ENCODE measurements at regions not wholly inside any gene's neighbourhood (a gene's known extent, or its start where the extent isn't known, plus 50 kb on each side); places are given as distances from the start of the nearest gene placed in this dataset.

DNA sequence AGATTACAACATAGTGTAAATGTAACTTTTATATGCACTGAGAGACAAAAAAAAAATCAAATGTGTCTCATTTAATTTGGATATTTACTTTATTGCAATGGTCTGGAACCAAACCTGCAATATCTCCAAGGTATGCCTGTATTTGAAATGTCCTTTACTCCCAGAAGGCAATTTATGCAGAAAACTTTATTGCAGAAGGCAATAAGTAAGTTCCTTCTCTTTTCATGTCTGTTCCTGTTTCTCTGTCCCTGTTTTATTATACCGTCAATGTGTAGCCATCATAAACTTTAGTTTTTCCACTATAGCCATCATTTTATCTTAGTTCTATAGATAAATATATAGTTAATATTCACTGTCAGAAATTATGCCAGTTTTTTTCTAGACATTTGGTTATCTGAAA, 513.1 kb upstream of the FAM98A start:
- H3K4me3 ChIP-seq (ENCODE audit: low read depth, low read length) = no peak overlapping the region
- TF ChIP-seq, protein P1, sequence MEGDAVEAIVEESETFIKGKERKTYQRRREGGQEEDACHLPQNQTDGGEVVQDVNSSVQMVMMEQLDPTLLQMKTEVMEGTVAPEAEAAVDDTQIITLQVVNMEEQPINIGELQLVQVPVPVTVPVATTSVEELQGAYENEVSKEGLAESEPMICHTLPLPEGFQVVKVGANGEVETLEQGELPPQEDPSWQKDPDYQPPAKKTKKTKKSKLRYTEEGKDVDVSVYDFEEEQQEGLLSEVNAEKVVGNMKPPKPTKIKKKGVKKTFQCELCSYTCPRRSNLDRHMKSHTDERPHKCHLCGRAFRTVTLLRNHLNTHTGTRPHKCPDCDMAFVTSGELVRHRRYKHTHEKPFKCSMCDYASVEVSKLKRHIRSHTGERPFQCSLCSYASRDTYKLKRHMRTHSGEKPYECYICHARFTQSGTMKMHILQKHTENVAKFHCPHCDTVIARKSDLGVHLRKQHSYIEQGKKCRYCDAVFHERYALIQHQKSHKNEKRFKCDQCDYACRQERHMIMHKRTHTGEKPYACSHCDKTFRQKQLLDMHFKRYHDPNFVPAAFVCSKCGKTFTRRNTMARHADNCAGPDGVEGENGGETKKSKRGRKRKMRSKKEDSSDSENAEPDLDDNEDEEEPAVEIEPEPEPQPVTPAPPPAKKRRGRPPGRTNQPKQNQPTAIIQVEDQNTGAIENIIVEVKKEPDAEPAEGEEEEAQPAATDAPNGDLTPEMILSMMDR (IDR thresholded peaks at IDR 0.05; ENCODE audit: low read depth, low read length) = no peak

DNA sequence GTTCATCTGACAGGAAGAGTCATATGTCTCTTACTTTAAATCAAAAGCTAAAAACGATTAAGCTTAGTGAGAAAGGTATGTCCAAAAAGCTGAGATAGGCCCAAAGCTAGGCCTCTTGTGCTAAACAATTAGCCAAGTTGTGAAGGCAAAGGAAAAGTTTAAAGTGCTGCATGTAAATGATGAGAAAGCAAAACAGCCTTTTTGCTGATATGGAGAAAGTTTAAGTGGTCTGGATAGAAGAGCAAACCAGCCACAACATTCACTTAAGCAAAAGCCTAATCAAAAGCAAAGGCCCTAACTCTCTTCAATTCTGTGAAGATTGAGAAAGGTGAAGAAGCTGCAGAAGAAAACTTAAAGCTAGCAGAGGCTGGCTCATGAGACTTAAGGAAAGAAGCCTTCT, 511.3 kb upstream of the FAM98A start:
- no peaks in the 10 kb centered on the region for H3K27me3 ChIP-seq
- no peaks in the 10 kb centered on the region for H3K36me3 ChIP-seq
- H3K4me3 ChIP-seq (ENCODE audit: low read depth, low read length) = no peak overlapping the region
- no peaks in the 10 kb centered on the region for H3K4me1 ChIP-seq
- H3K9me3 ChIP-seq = no peaks in the 10 kb centered on the region
- TF ChIP-seq, protein P1 (IDR thresholded peaks at IDR 0.05; ENCODE audit: low read depth, low read length) = no peak
- no peak for DNase-seq

More for the DNA sequence above, 513.1 kb upstream of the FAM98A start:
- H3K36me3 ChIP-seq = no peaks in the 10 kb centered on the region
- no peaks in the 10 kb centered on the region for H3K4me1 ChIP-seq
- no peaks in the 10 kb centered on the region for H3K27me3 ChIP-seq
- H3K9me3 ChIP-seq = no peaks in the 10 kb centered on the region
- DNase-seq = no peak

DNA sequence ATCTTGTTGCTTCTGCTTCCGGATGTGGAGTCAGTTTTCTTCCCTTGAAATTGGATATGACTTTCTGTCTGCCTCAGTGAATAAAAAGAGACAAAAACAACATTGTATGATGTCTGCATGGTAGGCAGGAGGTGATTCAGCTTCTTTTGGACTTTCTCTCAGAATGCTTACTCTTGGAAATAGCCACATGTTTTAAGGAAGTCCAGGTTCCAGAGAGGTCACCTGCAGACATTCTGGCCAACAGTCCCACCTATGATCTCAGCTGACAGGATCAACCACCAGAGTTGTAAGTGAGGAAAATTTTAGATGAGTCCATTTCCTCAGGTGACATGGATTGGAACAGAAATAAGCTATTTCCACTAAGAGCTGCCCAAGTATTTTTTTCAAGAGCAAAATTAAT, 508.7 kb upstream of the FAM98A start:
- TF ChIP-seq, protein P1 (IDR thresholded peaks at IDR 0.05; ENCODE audit: low read depth, low read length) = no peak
- H3K36me3 ChIP-seq = no peaks in the 10 kb centered on the region
- no peak overlapping the region for H3K4me3 ChIP-seq (ENCODE audit: low read depth, low read length)
- no peak for DNase-seq
- no peaks in the 10 kb centered on the region for H3K9me3 ChIP-seq
- no peaks in the 10 kb centered on the region for H3K4me1 ChIP-seq
- no peaks in the 10 kb centered on the region for H3K27me3 ChIP-seq

DNA sequence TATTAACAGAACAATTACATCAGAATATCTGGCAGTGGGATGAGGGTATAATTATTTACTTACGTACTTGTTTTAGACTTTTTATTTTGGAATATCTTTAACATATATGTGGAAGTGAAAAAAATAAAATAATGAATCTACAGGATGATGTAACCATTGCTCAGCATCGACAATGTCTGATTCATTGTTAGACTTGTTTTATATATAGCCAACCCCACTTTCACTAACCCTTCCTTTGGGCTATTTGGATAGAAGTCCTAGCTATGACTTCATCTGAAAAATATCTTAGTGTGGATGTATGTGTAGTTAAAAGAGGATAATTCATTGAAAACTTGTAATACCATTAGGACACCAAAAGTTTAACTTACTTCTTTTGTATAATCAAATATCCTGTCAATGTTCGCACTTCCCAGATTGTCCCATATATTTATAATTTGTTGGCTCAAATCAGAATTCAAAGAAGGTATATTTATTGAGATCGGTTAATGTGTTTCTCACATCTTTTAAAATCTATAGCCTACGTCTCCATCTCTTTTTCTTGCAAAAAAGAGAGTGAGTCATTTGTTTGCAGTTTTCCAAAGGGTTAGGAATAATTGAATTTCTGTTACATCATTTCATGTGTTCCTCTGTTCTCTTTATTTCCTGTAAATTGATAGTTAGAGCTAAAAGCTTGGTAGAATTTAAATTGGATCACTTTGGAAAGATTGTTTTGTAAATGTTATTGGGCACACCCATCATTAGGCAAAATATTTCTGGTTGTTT, 506.1 kb upstream of the FAM98A start:
- H3K9me3 ChIP-seq = no peaks in the 10 kb centered on the region
- TF ChIP-seq, protein P1 (IDR thresholded peaks at IDR 0.05; ENCODE audit: low read depth, low read length) = no peak
- DNase-seq = no peak
- no peaks in the 10 kb centered on the region for H3K36me3 ChIP-seq
- H3K4me3 ChIP-seq (ENCODE audit: low read depth, low read length) = no peak overlapping the region
- no peaks in the 10 kb centered on the region for H3K4me1 ChIP-seq
- no peaks in the 10 kb centered on the region for H3K27me3 ChIP-seq

DNA sequence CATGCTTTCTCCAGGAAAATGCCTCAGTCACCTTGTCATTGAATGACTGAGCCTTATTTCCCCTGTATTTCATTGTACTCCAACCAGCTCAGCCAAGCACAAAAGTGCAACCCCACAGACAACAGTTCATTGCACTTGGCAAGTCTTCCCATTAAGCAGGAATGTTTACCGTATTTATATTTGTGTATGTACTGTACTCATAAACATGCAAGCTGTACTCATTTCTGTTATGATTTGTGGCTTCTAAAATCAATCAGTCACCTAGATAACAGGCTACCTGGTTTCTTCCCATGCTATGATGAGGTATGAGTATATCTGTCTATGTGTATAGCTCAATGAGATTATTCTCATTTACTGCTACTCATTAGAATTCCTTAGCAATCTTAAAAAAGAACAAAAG, 505.5 kb upstream of the FAM98A start:
- TF ChIP-seq, protein P1 (IDR thresholded peaks at IDR 0.05; ENCODE audit: low read depth, low read length) = no peak
- H3K9me3 ChIP-seq = no peaks in the 10 kb centered on the region
- DNase-seq = no peak
- H3K4me3 ChIP-seq (ENCODE audit: low read depth, low read length) = no peak overlapping the region
- no peaks in the 10 kb centered on the region for H3K27me3 ChIP-seq
- H3K36me3 ChIP-seq = no peaks in the 10 kb centered on the region
- H3K4me1 ChIP-seq = no peaks in the 10 kb centered on the region

DNA sequence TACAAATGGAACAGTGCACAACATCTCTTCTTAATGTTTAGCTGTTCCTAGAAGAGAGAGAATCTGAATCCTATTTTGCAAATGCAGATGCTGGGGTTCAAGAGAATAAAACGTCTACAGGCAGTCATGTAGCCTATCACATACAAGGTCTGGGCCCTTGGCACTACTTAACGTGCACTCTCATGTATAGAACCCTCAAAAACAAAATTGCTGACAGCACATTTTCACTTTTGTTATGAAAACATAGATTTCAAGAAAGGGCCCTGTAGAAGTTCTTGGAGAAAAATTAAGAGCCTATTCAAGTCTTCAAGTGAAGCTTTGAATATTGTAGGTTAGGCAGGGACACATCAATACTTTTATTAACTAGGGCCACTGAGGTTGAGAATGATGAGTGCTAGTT, 504.3 kb upstream of the FAM98A start:
- Histone ChIP-seq H3K27me3 (no peaks in the 10 kb centered on the region), H3K4me1 (no peaks in the 10 kb centered on the region), H3K36me3 (no peaks in the 10 kb centered on the region), H3K9me3 (no peaks in the 10 kb centered on the region), H3K4me3 (ENCODE audit: low read depth, low read length) (no peak overlapping the region)
- TF ChIP-seq, protein P1 (IDR thresholded peaks at IDR 0.05; ENCODE audit: low read depth, low read length) = no peak
- no peak for DNase-seq
